HG03103 (cell line): ENCODE measurements at regions not wholly inside any gene's neighbourhood (a gene's known extent, or its start where the extent isn't known, plus 50 kb on each side); places are given as distances from the start of the nearest gene placed in this dataset.

ENCODE experiments used
- ATAC-seq: cut with Tn5 transposase; IDR thresholded peaks from one replicate; pipeline ENCODE4 v1.9.1; 2021; ENCODE audit warnings: low read depth; ENCODE audit not compliant: unreplicated experiment

- no peak for ATAC-seq
Observed at GRCh38 chr10:21176934-21177480, 279.9 kb upstream of the NEBL start.

GRCh38 chr10:21175797-21176196, 278.7 kb upstream of the NEBL start:
- ATAC-seq, result no peak

- no peak for ATAC-seq
Observed at GRCh38 chr10:21174715-21175495, 277.8 kb upstream of the NEBL start.

GRCh38 chr10:21173802-21174714, 276.9 kb upstream of the NEBL start:
- peak; percentile 68 for ATAC-seq

- ATAC-seq, result no peak
Observed at GRCh38 chr10:21172930-21173801, 276.1 kb upstream of the NEBL start.

GRCh38 chr10:21172542-21172929, 275.4 kb upstream of the NEBL start:
- no peak for ATAC-seq

- no peak for ATAC-seq
Observed at GRCh38 chr10:21171936-21172541, 274.9 kb upstream of the NEBL start.

- no peak for ATAC-seq
Observed at GRCh38 chr10:21171197-21171935, 274.3 kb upstream of the NEBL start.

- ATAC-seq, result no peak
Observed at GRCh38 chr10:21170216-21170615, 273.1 kb upstream of the NEBL start.

GRCh38 chr10:21169271-21169670, 272.2 kb upstream of the NEBL start:
- ATAC-seq, result no peak

- no peak for ATAC-seq
Observed at GRCh38 chr10:21167288-21168010, 270.3 kb upstream of the NEBL start.

GRCh38 chr10:21166557-21167287, 269.6 kb upstream of the NEBL start:
- ATAC-seq, result no peak

GRCh38 chr10:21165489-21165888, 268.4 kb upstream of the NEBL start:
- ATAC-seq, result no peak

GRCh38 chr10:21164687-21165086, 267.6 kb upstream of the NEBL start:
- no peak for ATAC-seq

GRCh38 chr10:21162948-21163347, 265.8 kb upstream of the NEBL start:
- no peak for ATAC-seq

GRCh38 chr10:21161647-21162046, 264.5 kb upstream of the NEBL start:
- ATAC-seq, result no peak

GRCh38 chr10:21161090-21161625, 264.0 kb upstream of the NEBL start:
- ATAC-seq, result no peak

GRCh38 chr10:21160116-21160515, 263.0 kb upstream of the NEBL start:
- no peak for ATAC-seq
